GM23338 (cell line): ENCODE measurements at regions not wholly inside any gene's neighbourhood (a gene's known extent, or its start where the extent isn't known, plus 50 kb on each side); places are given as distances from the start of the nearest gene placed in this dataset.

Experiments used
- ATAC-seq: fragments of 200-7000 bp; cut with Tn5 transposase; 3 replicates; pipeline ENCODE4 v1.9.1; 2020
- DNase-seq: peaks from one replicate; pipeline ENCODE4 v3.0.0-alpha.2; 2015; ENCODE audit warnings: low spot score
- H2AFZ ChIP-seq: fragments of 200-600 bp; sonication (generic); 2 replicates; pipeline ENCODE4 v1.8.0; 2016; ENCODE audit warnings: antibody characterized with exemption, mild to moderate bottlenecking, moderate library complexity
- H3F3A ChIP-seq: fragments of 200-600 bp; sonication (generic); replicated peaks from 2 replicates; pipeline ENCODE4 v1.8.0; 2017; ENCODE audit warnings: antibody characterized with exemption, mixed run types, low read depth
- H3K27ac ChIP-seq: fragments of 200-600 bp; sonication (generic); 2 replicates; pipeline ENCODE4 v1.6.1; 2016; ENCODE audit warnings: low read depth
- H3K27me3 ChIP-seq: fragments of 200-600 bp; sonication (generic); 2 replicates; pipeline ENCODE4 v1.8.0; 2016; ENCODE audit warnings: mild to moderate bottlenecking, mixed run types, moderate library complexity; ENCODE audit not compliant: insufficient read depth
- H3K36me3 ChIP-seq: fragments of 200-600 bp; sonication (generic); 2 replicates; pipeline ENCODE4 v1.8.0; 2016; ENCODE audit warnings: mild to moderate bottlenecking; ENCODE audit not compliant: insufficient read depth
- H3K4me1 ChIP-seq: fragments of 200-600 bp; sonication (generic); 2 replicates; pipeline ENCODE4 v1.8.0; 2016; ENCODE audit warnings: mild to moderate bottlenecking, moderate library complexity; ENCODE audit not compliant: insufficient read depth
- H3K4me2 ChIP-seq: fragments of 200-600 bp; sonication (generic); 2 replicates; pipeline ENCODE4 v1.7.1; 2017; ENCODE audit warnings: mixed run types
- H3K4me3 ChIP-seq: fragments of 200-600 bp; sonication (generic); 2 replicates; pipeline ENCODE4 v1.6.1; 2016; ENCODE audit warnings: mixed run types
- H3K79me2 ChIP-seq: fragments of 200-600 bp; sonication (generic); replicated peaks from 2 replicates; pipeline ENCODE4 v1.8.0; 2017; ENCODE audit warnings: mild to moderate bottlenecking; ENCODE audit not compliant: insufficient read depth
- H3K9me2 ChIP-seq: fragments of 200-600 bp; sonication (generic); 2 replicates; pipeline ENCODE4 v1.8.0; 2017; ENCODE audit not compliant: insufficient read depth
- H4K20me1 ChIP-seq: fragments of 200-600 bp; sonication (generic); replicated peaks from 2 replicates; pipeline ENCODE4 v1.8.0; 2017; ENCODE audit warnings: mild to moderate bottlenecking; ENCODE audit not compliant: insufficient read depth
- H3K27ac Mint-ChIP-seq: 2 replicates; pipeline ENCODE4 v1.8.0; 2020; ENCODE audit warnings: inconsistent platforms, mild to moderate bottlenecking, moderate library complexity, mixed read lengths
- H3K27me3 Mint-ChIP-seq: 3 replicates; pipeline ENCODE4 v1.8.0; 2022; ENCODE audit warnings: low read depth, mild to moderate bottlenecking, moderate library complexity, mixed read lengths, inconsistent platforms; ENCODE audit not compliant: insufficient read depth, poor library complexity
- H3K36me3 Mint-ChIP-seq: 3 replicates; pipeline ENCODE4 v1.8.0; 2021; ENCODE audit warnings: low read depth, mild to moderate bottlenecking, inconsistent platforms, moderate library complexity, mixed read lengths
- H3K4me1 Mint-ChIP-seq: 3 replicates; pipeline ENCODE4 v1.8.0; 2020; ENCODE audit warnings: mild to moderate bottlenecking, inconsistent platforms, mixed read lengths
- H3K4me3 Mint-ChIP-seq: 3 replicates; pipeline ENCODE4 v1.8.0; 2021; ENCODE audit warnings: moderate library complexity, mild to moderate bottlenecking, inconsistent platforms, mixed read lengths
- H3K9me3 Mint-ChIP-seq: 3 replicates; pipeline ENCODE4 v1.8.0; 2020; ENCODE audit warnings: moderate library complexity, mild to moderate bottlenecking, inconsistent platforms, mixed read lengths
- CREB1 ChIP-seq: fragments of 250-450 bp; sonication (Bioruptor Pico); IDR thresholded peaks from 2 replicates; pipeline ENCODE4 v1.5.0; 2020; ENCODE audit warnings: low read depth, mild to moderate bottlenecking, moderate library complexity
- CTCF ChIP-seq, 2 experiments: fragments of 200-600 bp in 1 of 2; sonication (generic) in 1 of 2; conservative IDR thresholded peaks; 2 replicates each; pipeline versions ENCODE4 v1.5.1 to v1.6.1; 2016 to 2017; ENCODE audit warnings: antibody characterized with exemption in 2 of 2, low read depth in 2 of 2, mild to moderate bottlenecking in 2 of 2, moderate library complexity in 1 of 2
- ETS1 ChIP-seq: IDR thresholded peaks from 2 replicates; pipeline ENCODE4 v1.6.1; 2016; ENCODE audit warnings: antibody characterized with exemption
- EZH2 ChIP-seq: fragments of 200-600 bp; sonication (generic); IDR thresholded peaks from one replicate; pipeline ENCODE4 v1.8.0; 2017; ENCODE audit warnings: antibody characterized with exemption, mild to moderate bottlenecking, low read depth; ENCODE audit not compliant: unreplicated experiment
- EZH2phosphoT487 ChIP-seq: fragments of 200-600 bp; sonication (generic); IDR thresholded peaks from one replicate; pipeline ENCODE4 v1.8.1; 2018; ENCODE audit warnings: antibody characterized with exemption; ENCODE audit not compliant: unreplicated experiment
- NANOG ChIP-seq: IDR thresholded peaks from 2 replicates; pipeline ENCODE4 v1.6.1; 2016; ENCODE audit warnings: antibody characterized with exemption, borderline replicate concordance
- POLR2AphosphoS5 ChIP-seq: IDR thresholded peaks from 2 replicates; pipeline ENCODE4 v1.6.1; 2016; ENCODE audit warnings: antibody characterized with exemption, low read depth
- REST ChIP-seq: IDR thresholded peaks from one replicate; pipeline ENCODE4 v1.6.1; 2018; ENCODE audit warnings: antibody characterized with exemption; ENCODE audit not compliant: unreplicated experiment
- ZNF114 ChIP-seq: fragments of 250-450 bp; sonication (Bioruptor Pico); IDR thresholded peaks from 2 replicates; pipeline ENCODE4 v1.5.0; 2020; ENCODE audit warnings: mild to moderate bottlenecking, moderate library complexity
- ZNF331 ChIP-seq: fragments of 250-450 bp; sonication (Bioruptor Pico); IDR thresholded peaks from 2 replicates; pipeline ENCODE4 v1.5.0; 2020; ENCODE audit warnings: low read depth, mild to moderate bottlenecking, moderate library complexity

- peaks cover 4% of the 10 kb centered on the region; the same call in 1 of the 2 replicates for H3K4me1 ChIP-seq
- H3K36me3 ChIP-seq: no peaks in the 10 kb centered on the region
- H3K4me3 ChIP-seq: no peak overlapping the region
- Mint-ChIP-seq H3K4me3 (no peak overlapping the region), H3K4me1 (peaks cover 6% of the 10 kb centered on the region), H3K27me3 (peaks cover 6% of the 10 kb centered on the region), H3K27ac (no peak overlapping the region), H3K9me3 (no peaks in the 10 kb centered on the region), H3K36me3 (no peaks in the 10 kb centered on the region)
- no peaks in the 10 kb centered on the region for H3K9me2 ChIP-seq
- H4K20me1 ChIP-seq: no peaks in the 10 kb centered on the region
- H3K4me2 ChIP-seq: no peak overlapping the region
- H2AFZ ChIP-seq: no peak overlapping the region
- no peaks in the 10 kb centered on the region for H3F3A ChIP-seq
- no peaks in the 10 kb centered on the region for H3K27me3 ChIP-seq
- DNase-seq: no peak
- ATAC-seq: no peak
- H3K79me2 ChIP-seq: no peaks in the 10 kb centered on the region
- no peak for TF ChIP-seq ZNF114 (CRISPR knock-in tag)
- no peak for TF ChIP-seq POLR2AphosphoS5
- no peak for TF ChIP-seq ZNF331 (CRISPR knock-in tag)
- TF ChIP-seq EZH2phosphoT487: no peak
- TF ChIP-seq CREB1 (CRISPR knock-in tag): no peak
- no peak for TF ChIP-seq EZH2
- TF ChIP-seq ETS1: no peak
- TF ChIP-seq REST: no peak
- TF ChIP-seq CTCF (conservative IDR thresholded peaks at IDR 0.05; ENCODE audit: low read depth in 2 of 2): no peak
- TF ChIP-seq NANOG: no peak
- no peak overlapping the region for H3K27ac ChIP-seq
Measured at GRCh38 chr16:66261826-66262225, 104.7 kb upstream of the CDH5 start.
